ENCODE measurements at regions not wholly inside any gene's neighbourhood (a gene's known extent, or its start where the extent isn't known, plus 50 kb on each side); places are given as distances from the start of the nearest gene placed in this dataset.

DNA sequence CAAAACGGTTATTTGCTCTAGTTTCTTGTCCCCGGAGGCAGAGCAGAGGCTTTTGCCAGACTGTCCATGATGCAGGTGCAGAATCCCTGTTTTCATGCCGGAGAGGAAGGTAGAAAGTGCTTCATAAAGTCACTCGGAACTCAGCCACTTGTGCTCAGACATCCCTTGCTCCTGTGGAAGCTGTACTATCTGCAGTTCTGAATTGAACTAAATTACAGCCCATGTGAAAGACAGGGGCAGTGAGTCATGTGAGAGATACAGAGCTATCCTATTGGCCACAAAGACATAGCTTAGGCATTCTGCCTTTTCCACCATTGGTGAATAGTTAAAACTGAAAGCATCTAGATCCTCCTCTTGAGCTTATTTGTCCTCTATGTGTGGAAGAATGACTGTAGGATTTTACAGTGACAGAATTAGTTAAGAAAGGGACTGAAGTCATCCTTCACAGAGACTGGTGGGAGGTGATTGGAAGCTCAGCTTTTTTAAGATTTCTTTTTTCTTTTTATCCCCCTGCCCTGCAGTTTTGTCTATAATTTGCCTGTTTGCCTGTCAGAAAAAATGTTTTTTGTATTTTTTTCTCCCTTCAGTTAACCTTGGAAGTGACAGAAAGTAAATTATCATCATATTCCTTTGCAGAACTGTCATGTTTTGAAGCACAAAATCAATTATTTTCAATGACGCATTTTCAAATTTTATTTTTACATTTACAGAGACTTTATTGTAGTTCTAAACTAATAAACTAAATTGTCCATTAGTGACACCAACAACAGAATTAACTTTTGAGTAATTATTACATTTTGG, 298.6 kb downstream of the PTPRC start:
- Histone ChIP-seq H3K36me3 (no peaks in the 10 kb centered on the region), H3K4me1 (no peaks in the 10 kb centered on the region), H3K27me3 (no peaks in the 10 kb centered on the region), H3K27ac (peak overlapping the region; percentile 26 to 75 (median 68)), H3K4me3 (peak overlapping the region in 3 of 4 donors; percentile 46 to 68 (median 48)), H3K9me3 (no peaks in the 10 kb centered on the region)
- DNase-seq = no peak
- 18% methylated on average over 5 of the region's 5 CpGs for WGBS, 2 donors
- TF ChIP-seq, protein P1, sequence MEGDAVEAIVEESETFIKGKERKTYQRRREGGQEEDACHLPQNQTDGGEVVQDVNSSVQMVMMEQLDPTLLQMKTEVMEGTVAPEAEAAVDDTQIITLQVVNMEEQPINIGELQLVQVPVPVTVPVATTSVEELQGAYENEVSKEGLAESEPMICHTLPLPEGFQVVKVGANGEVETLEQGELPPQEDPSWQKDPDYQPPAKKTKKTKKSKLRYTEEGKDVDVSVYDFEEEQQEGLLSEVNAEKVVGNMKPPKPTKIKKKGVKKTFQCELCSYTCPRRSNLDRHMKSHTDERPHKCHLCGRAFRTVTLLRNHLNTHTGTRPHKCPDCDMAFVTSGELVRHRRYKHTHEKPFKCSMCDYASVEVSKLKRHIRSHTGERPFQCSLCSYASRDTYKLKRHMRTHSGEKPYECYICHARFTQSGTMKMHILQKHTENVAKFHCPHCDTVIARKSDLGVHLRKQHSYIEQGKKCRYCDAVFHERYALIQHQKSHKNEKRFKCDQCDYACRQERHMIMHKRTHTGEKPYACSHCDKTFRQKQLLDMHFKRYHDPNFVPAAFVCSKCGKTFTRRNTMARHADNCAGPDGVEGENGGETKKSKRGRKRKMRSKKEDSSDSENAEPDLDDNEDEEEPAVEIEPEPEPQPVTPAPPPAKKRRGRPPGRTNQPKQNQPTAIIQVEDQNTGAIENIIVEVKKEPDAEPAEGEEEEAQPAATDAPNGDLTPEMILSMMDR (IDR thresholded peaks at IDR 0.05) = no peak
- TF ChIP-seq POLR2A (IDR thresholded peaks at IDR 0.05) = peak in 2 of 4 donors; percentile 75 to 84
- intact Hi-C loops (cut with DNase I) = no loop called here

DNA sequence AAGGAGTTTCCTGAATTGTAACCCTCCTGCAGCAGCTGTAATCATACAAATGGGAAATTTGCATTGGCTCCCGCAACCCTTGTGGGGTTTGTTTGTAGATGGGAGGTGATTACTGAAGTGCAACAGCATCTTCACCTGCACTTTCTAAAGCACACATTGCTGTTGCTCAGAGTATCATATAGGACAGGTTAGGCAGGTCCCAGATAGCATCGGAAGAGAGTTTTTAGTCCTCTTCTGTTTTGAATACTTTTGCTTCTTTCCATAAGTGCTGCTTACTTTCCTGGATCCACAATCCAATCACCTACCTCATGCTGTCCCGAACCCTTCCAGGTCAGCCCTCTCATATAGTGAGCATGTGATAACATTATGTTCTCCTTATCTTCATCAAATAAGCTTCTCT, 300.4 kb downstream of the PTPRC start:
- intact Hi-C loops (cut with DNase I) = no loop called here
- TF ChIP-seq POLR2A (IDR thresholded peaks at IDR 0.05) = no peak
- TF ChIP-seq, protein P1 (IDR thresholded peaks at IDR 0.05) = no peak
- H3K27me3 ChIP-seq = no peaks in the 10 kb centered on the region
- no peak for DNase-seq
- no peaks in the 10 kb centered on the region for H3K36me3 ChIP-seq
- H3K27ac ChIP-seq = no peak overlapping the region
- H3K9me3 ChIP-seq = no peaks in the 10 kb centered on the region
- H3K4me3 ChIP-seq = no peak overlapping the region
- 54 to 76% methylated on average over 3 of the region's 3 CpGs for WGBS, 2 donors
- H3K4me1 ChIP-seq = no peaks in the 10 kb centered on the region

DNA sequence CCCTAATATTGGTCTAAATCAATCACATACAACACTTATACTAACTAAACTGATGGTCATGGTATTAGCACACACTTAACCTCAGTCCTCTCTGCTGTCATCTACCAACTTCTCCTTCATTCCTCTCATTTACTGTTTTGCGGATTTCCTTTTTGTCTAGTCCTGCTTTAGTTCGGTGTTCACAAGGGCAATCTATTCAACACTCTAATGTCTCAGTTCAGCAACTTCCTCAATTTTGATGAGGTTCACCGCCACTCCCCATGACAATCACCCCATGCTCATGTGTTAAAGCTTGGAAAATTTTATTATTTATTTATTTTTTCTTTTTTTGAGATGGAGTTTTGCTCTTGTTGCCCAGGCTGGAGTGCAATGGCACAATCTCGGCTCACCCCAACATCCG, 301.1 kb downstream of the PTPRC start:
- no peak for TF ChIP-seq POLR2A (IDR thresholded peaks at IDR 0.05)
- TF ChIP-seq, protein P1 (IDR thresholded peaks at IDR 0.05) = no peak
- Histone ChIP-seq H3K36me3 (no peaks in the 10 kb centered on the region), H3K27ac (no peak overlapping the region), H3K27me3 (no peaks in the 10 kb centered on the region), H3K4me1 (no peaks in the 10 kb centered on the region), H3K9me3 (no peaks in the 10 kb centered on the region), H3K4me3 (no peak overlapping the region)
- intact Hi-C loops (cut with DNase I) = no loop called here
- DNase-seq = no peak
- 86 to 98% methylated on average over 5 of the region's 5 CpGs for WGBS, 2 donors

DNA sequence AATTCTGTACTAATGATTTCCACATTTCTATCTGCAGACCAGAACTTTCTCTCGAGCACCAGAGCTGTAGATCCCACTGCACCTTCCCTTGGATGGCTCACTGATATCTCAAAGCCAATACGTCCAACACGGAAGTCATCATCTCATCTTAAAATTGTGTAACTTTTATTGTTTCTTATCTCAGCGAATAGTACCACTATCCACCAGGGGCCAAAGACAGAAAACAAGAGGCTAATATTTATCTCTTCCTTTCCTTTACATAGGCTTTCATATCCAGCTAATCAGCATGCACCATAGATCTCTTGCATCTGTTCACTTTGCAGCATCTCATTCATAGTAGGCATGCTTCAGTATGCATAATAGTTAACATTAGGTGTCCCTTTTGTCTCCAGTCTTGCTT, 303.6 kb downstream of the PTPRC start:
- intact Hi-C loops (cut with DNase I) = no loop called here
- WGBS, 2 donors = 76 to 80% methylated on average over 4 of the region's 4 CpGs
- TF ChIP-seq POLR2A (IDR thresholded peaks at IDR 0.05) = no peak
- TF ChIP-seq, protein P1 (IDR thresholded peaks at IDR 0.05) = no peak
- H3K27ac ChIP-seq = no peak overlapping the region
- H3K36me3 ChIP-seq = no peaks in the 10 kb centered on the region
- no peak for DNase-seq
- H3K9me3 ChIP-seq = no peaks in the 10 kb centered on the region
- no peaks in the 10 kb centered on the region for H3K27me3 ChIP-seq
- no peak overlapping the region for H3K4me3 ChIP-seq
- H3K4me1 ChIP-seq = no peaks in the 10 kb centered on the region

DNA sequence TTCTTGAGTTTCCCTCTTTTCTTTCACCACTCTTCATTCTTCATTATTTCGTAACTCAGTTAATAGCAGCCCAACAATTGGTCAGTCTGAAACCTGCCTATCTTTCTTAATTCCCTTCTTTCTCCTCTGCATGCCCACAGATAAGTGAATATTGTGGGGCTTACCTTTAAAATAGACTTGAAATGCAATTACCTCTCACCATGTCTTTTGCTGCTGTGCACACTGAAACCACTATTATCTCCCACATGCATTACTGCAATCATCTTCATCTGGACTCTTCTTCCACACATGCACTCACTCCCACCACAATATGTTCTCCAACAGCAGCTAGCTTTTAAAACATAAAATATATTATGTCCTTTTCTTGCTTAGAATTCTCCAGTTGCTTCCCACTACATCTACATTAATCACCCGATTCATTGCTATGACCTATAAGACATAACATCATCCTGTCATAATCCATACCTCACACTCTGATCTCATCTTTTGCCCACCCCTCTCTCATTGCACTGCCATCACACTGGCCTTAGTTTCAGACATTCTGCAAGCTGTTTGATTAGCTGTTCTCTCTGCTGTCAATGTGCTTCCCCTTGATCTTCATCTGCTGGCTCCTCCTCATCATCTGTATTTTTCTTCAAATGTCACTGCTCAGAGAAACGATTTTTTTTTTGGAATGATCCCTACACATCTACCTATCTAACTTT, 304.8 kb downstream of the PTPRC start:
- Histone ChIP-seq H3K36me3 (no peaks in the 10 kb centered on the region), H3K4me1 (no peaks in the 10 kb centered on the region), H3K4me3 (no peak overlapping the region), H3K27ac (no peak overlapping the region), H3K9me3 (no peaks in the 10 kb centered on the region), H3K27me3 (no peaks in the 10 kb centered on the region)
- no peak for TF ChIP-seq POLR2A (IDR thresholded peaks at IDR 0.05)
- TF ChIP-seq, protein P1 (IDR thresholded peaks at IDR 0.05) = no peak
- intact Hi-C loops (cut with DNase I) = no loop called here
- DNase-seq = no peak
- WGBS, 2 donors = 65 to 68% methylated on average over 3 of the region's 3 CpGs
